H9 (cell line): ENCODE measurements at regions not wholly inside any gene's neighbourhood (a gene's known extent, or its start where the extent isn't known, plus 50 kb on each side); places are given as distances from the start of the nearest gene placed in this dataset.
"Not testable (repeated sequence)": the region's sequence is repeated elsewhere in the genome, so short reads cannot be mapped to it uniquely, and the experiment has no call there.

Source experiments
- DNase-seq: peaks from one replicate; pipeline ENCODE4 v3.0.0-alpha.2; 2017
- H2AFZ ChIP-seq: one replicate; pipeline ENCODE4 v1.6.1; 2013; ENCODE audit warnings: mild to moderate bottlenecking, low read length, control low read depth, moderate library complexity
- H2AK5ac ChIP-seq: 2 replicates; pipeline ENCODE4 v1.6.1; 2013; ENCODE audit warnings: low read length, control low read depth, mixed read lengths; ENCODE audit not compliant: insufficient read length
- H2BK120ac ChIP-seq: one replicate; pipeline ENCODE4 v1.6.1; 2013; ENCODE audit warnings: low read depth, mild to moderate bottlenecking, low read length, control low read depth, inconsistent platforms; ENCODE audit not compliant: poor library complexity, severe bottlenecking
- H2BK12ac ChIP-seq: 2 replicates; pipeline ENCODE4 v1.6.1; 2013; ENCODE audit warnings: low read length, control low read depth, mixed read lengths, low read depth; ENCODE audit not compliant: insufficient read length
- H2BK15ac ChIP-seq: 2 replicates; pipeline ENCODE4 v1.6.1; 2013; ENCODE audit warnings: low read depth, low read length, control low read depth
- H2BK20ac ChIP-seq: one replicate; pipeline ENCODE4 v1.6.1; 2013; ENCODE audit warnings: low read depth, mild to moderate bottlenecking, low read length, control low read depth, inconsistent platforms; ENCODE audit not compliant: poor library complexity, severe bottlenecking
- H2BK5ac ChIP-seq: 2 replicates; pipeline ENCODE4 v1.6.1; 2013; ENCODE audit warnings: low read length, control low read depth, mixed read lengths; ENCODE audit not compliant: insufficient read length
- H3K14ac ChIP-seq: 2 replicates; pipeline ENCODE4 v1.6.1; 2013; ENCODE audit warnings: low read length, control low read depth; ENCODE audit not compliant: insufficient read depth
- H3K18ac ChIP-seq: 2 replicates; pipeline ENCODE4 v1.6.1; 2013; ENCODE audit warnings: low read depth, mild to moderate bottlenecking, mixed read lengths, low read length, control low read depth; ENCODE audit not compliant: insufficient read length
- H3K23ac ChIP-seq: 2 replicates; pipeline ENCODE4 v1.6.1; 2013; ENCODE audit warnings: low read length, control low read depth, mixed read lengths, low read depth; ENCODE audit not compliant: insufficient read length
- H3K23me2 ChIP-seq: 2 replicates; pipeline ENCODE4 v1.6.1; 2013; ENCODE audit warnings: low read depth, mild to moderate bottlenecking, mixed read lengths, low read length, control low read depth; ENCODE audit not compliant: insufficient read length, poor library complexity, severe bottlenecking
- H3K27ac ChIP-seq: 2 replicates; pipeline ENCODE4 v1.5.1; 2013; ENCODE audit warnings: low read length, control low read depth, mixed read lengths, low read depth; ENCODE audit not compliant: insufficient read length
- H3K27me3 ChIP-seq: 2 replicates; pipeline ENCODE4 v1.6.1; 2013; ENCODE audit warnings: low read length, control low read depth, inconsistent platforms; ENCODE audit not compliant: insufficient read depth
- H3K4ac ChIP-seq: 2 replicates; pipeline ENCODE4 v1.6.1; 2013; ENCODE audit warnings: low read depth, mild to moderate bottlenecking, control low read depth, inconsistent platforms, low read length, moderate library complexity
- H3K4me1 ChIP-seq: 2 replicates; pipeline ENCODE4 v1.6.1; 2013; ENCODE audit warnings: low read length, control low read depth, inconsistent platforms; ENCODE audit not compliant: insufficient read depth
- H3K4me2 ChIP-seq: 2 replicates; pipeline ENCODE4 v1.6.1; 2013; ENCODE audit warnings: low read length, control low read depth, mixed read lengths; ENCODE audit not compliant: insufficient read length, insufficient read depth
- H3K56ac ChIP-seq: 2 replicates; pipeline ENCODE4 v1.6.1; 2013; ENCODE audit warnings: low read depth, mild to moderate bottlenecking, mixed read lengths, low read length, control low read depth; ENCODE audit not compliant: insufficient read length
- H3K79me1 ChIP-seq: 2 replicates; pipeline ENCODE4 v1.6.1; 2013; ENCODE audit warnings: low read depth, mild to moderate bottlenecking, moderate library complexity, low read length, control low read depth, inconsistent platforms; ENCODE audit not compliant: insufficient read depth, poor library complexity, severe bottlenecking
- H3K79me2 ChIP-seq: 2 replicates; pipeline ENCODE4 v1.6.1; 2013; ENCODE audit warnings: low read length, control low read depth, inconsistent platforms; ENCODE audit not compliant: insufficient read depth
- H3K9ac ChIP-seq: 2 replicates; pipeline ENCODE4 v1.6.1; 2013; ENCODE audit warnings: low read length, control low read depth, mixed read lengths; ENCODE audit not compliant: insufficient read length; ENCODE audit errors: extremely low read depth
- H3K9me3 ChIP-seq: one replicate; pipeline ENCODE4 v1.6.1; 2013; ENCODE audit warnings: low read depth, low read length, inconsistent platforms; ENCODE audit not compliant: control insufficient read depth
- H3T11ph ChIP-seq: one replicate; pipeline ENCODE4 v1.6.1; 2013; ENCODE audit warnings: mild to moderate bottlenecking, low read length, control low read depth, inconsistent platforms
- H4K20me1 ChIP-seq: one replicate; pipeline ENCODE4 v1.6.1; 2013; ENCODE audit not compliant: control insufficient read depth, insufficient read length, insufficient read depth
- H4K5ac ChIP-seq: 2 replicates; pipeline ENCODE4 v1.6.1; 2013; ENCODE audit warnings: low read depth, mild to moderate bottlenecking, mixed read lengths, low read length, control low read depth; ENCODE audit not compliant: insufficient read length
- H4K8ac ChIP-seq: replicated peaks from 2 replicates; pipeline ENCODE4 v1.6.1; 2013; ENCODE audit warnings: low read length, control low read depth, mixed read lengths, low read depth; ENCODE audit not compliant: insufficient read length
- H4K91ac ChIP-seq: 2 replicates; pipeline ENCODE4 v1.6.1; 2013; ENCODE audit warnings: low read depth, mild to moderate bottlenecking, moderate library complexity, mixed read lengths, low read length, control low read depth; ENCODE audit not compliant: insufficient read length
- H3K27ac Mint-ChIP-seq, 3 experiments: 2 replicates in 2 of 3; 3 replicates in 1 of 3; pipeline ENCODE4 v1.8.0; 2020 to 2021; ENCODE audit warnings: mixed read lengths in 3 of 3, mild to moderate bottlenecking in 1 of 3, moderate library complexity in 1 of 3
- H3K27me3 Mint-ChIP-seq: 2 replicates; pipeline ENCODE4 v1.8.0; 2021; ENCODE audit warnings: low read depth, mild to moderate bottlenecking, moderate library complexity, mixed read lengths
- H3K36me3 Mint-ChIP-seq, 3 experiments: 2 replicates in 2 of 3; 3 replicates in 1 of 3; pipeline ENCODE4 v1.8.0; 2020 to 2021; ENCODE audit warnings: low read depth in 3 of 3, mixed read lengths in 3 of 3; ENCODE audit not compliant: insufficient read depth in 1 of 3
- H3K4me1 Mint-ChIP-seq, 2 experiments: 2 replicates each; pipeline ENCODE4 v1.8.0; 2020; ENCODE audit warnings: mixed read lengths in 2 of 2
- H3K4me3 Mint-ChIP-seq, 2 experiments: 2 replicates in 1 of 2; 3 replicates in 1 of 2; pipeline ENCODE4 v1.8.0; 2020 to 2021; ENCODE audit warnings: mild to moderate bottlenecking in 2 of 2, mixed read lengths in 2 of 2, moderate library complexity in 1 of 2
- H3K9me3 Mint-ChIP-seq, 2 experiments: 2 replicates in 1 of 2; 3 replicates in 1 of 2; pipeline ENCODE4 v1.8.0; 2020; ENCODE audit warnings: mild to moderate bottlenecking in 2 of 2, mixed read lengths in 2 of 2, moderate library complexity in 1 of 2
- WGBS: extraction: QIAGEN DNeasy Blood & Tissue Kit; methylation state at CpG from one replicate; pipeline ENCODE4 v1.1.7; 2013; ENCODE audit warnings: missing lambda C conversion rate, low lambda C conversion rate, mixed read lengths; ENCODE audit not compliant: insufficient read length; ENCODE audit errors: extremely low coverage; 5-methylcytosine and 5-hydroxymethylcytosine counted together
- TF ChIP-seq, protein P1 (sequence below): fragments of 200-600 bp; sonication (generic); conservative IDR thresholded peaks from 3 replicates; pipeline ENCODE4 v1.8.0; 2021; ENCODE audit warnings: antibody characterized with exemption, mild to moderate bottlenecking

DNA sequence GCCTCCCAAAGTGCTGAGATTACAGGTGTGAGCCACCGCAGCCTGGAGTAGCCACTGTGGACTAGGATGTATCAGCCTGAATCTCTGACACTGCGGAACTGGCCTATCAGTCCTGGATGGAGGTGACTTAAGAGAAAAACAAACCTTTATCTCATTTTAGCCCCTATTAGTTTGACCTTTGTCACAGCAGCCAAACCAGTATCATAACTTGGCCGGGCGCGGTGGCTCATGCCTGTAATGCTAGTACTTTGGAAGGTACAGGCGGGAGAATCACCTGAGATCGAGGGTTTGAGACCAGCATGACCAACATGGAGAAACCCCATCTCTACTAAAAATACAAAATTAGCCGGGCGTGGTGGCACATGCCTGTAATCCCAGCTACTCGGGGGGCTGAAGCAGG is 51.8 kb upstream of the USP7 start:
- no peaks in the 10 kb centered on the region for H3K79me2 ChIP-seq
- H2BK5ac ChIP-seq = no peak overlapping the region
- H3K79me1 ChIP-seq = no peaks in the 10 kb centered on the region
- H3K14ac ChIP-seq = no peak overlapping the region
- H3K56ac ChIP-seq = no peak overlapping the region
- no peaks in the 10 kb centered on the region for H3K23me2 ChIP-seq
- no peak for DNase-seq
- no peak overlapping the region for H2BK20ac ChIP-seq
- TF ChIP-seq, protein P1, sequence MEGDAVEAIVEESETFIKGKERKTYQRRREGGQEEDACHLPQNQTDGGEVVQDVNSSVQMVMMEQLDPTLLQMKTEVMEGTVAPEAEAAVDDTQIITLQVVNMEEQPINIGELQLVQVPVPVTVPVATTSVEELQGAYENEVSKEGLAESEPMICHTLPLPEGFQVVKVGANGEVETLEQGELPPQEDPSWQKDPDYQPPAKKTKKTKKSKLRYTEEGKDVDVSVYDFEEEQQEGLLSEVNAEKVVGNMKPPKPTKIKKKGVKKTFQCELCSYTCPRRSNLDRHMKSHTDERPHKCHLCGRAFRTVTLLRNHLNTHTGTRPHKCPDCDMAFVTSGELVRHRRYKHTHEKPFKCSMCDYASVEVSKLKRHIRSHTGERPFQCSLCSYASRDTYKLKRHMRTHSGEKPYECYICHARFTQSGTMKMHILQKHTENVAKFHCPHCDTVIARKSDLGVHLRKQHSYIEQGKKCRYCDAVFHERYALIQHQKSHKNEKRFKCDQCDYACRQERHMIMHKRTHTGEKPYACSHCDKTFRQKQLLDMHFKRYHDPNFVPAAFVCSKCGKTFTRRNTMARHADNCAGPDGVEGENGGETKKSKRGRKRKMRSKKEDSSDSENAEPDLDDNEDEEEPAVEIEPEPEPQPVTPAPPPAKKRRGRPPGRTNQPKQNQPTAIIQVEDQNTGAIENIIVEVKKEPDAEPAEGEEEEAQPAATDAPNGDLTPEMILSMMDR = no peak
- H3K9me3 Mint-ChIP-seq = peaks cover 7 to 13% of the 10 kb centered on the region in 2 experiments; a peak in 4 of 5 replicates
- no peaks in the 10 kb centered on the region for H4K20me1 ChIP-seq
- no peak overlapping the region for H2AFZ ChIP-seq
- no peak overlapping the region for H3K27ac ChIP-seq
- H3K36me3 Mint-ChIP-seq = peaks cover 0 to 7% (median 6%) of the 10 kb centered on the region in 3 experiments; a peak in 4 of 7 replicates
- no peaks in the 10 kb centered on the region for H3K27me3 ChIP-seq
- H3K27ac Mint-ChIP-seq = no peak overlapping the region
- no CpG with 5 or more reads among the region's 10 CpGs for WGBS
- peaks cover 11% of the 10 kb centered on the region for H3K27me3 Mint-ChIP-seq
- H3K4me1 Mint-ChIP-seq = peaks cover 8 to 11% of the 10 kb centered on the region in 2 experiments
- no peak overlapping the region for H3K4me3 Mint-ChIP-seq
- H3K4me2 ChIP-seq = no peak overlapping the region
- H3T11ph ChIP-seq = no peak overlapping the region
- H3K4ac ChIP-seq = no peak overlapping the region
- H2BK120ac ChIP-seq = no peak overlapping the region
- H3K23ac ChIP-seq = no peak overlapping the region
- no peak overlapping the region for H4K8ac ChIP-seq
- peaks cover 7% of the 10 kb centered on the region for H3K9me3 ChIP-seq
- H2BK15ac ChIP-seq = no peak overlapping the region
- no peak overlapping the region for H3K18ac ChIP-seq
- H4K5ac ChIP-seq = no peak overlapping the region
- H2AK5ac ChIP-seq = no peak overlapping the region
- H4K91ac ChIP-seq = no peak overlapping the region
- H2BK12ac ChIP-seq = no peak overlapping the region
- no peak overlapping the region for H3K9ac ChIP-seq
- no peaks in the 10 kb centered on the region; the same call in 1 of the 2 replicates for H3K4me1 ChIP-seq

DNA sequence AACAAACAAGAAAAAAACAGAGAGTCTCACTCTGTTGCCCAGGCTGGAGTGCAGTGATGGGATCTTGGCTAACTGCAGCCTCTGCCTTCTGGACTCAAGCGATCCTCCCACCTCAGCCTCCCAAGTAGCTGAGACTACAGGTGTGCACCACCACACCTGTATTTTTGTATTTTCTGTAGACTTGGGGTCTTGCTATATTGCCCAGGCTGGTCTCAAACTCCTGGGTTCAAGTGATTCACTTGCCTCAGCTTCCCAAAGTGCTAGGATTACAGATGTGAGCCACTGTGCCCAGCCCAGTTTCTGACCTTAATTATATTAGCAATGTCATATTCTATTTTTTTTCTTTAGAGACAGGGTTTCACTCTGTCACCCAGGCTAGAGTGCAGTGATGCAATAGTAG is 52.3 kb upstream of the USP7 start:
- H3K4me1 Mint-ChIP-seq = peaks cover 8 to 11% of the 10 kb centered on the region in 2 experiments
- not testable (repeated sequence) for H3K79me1 ChIP-seq, H3K27me3 ChIP-seq, H3K9ac ChIP-seq, H3T11ph ChIP-seq, H2BK5ac ChIP-seq, H3K9me3 ChIP-seq, H3K4me1 ChIP-seq, H3K4me2 ChIP-seq, H4K8ac ChIP-seq, H3K56ac ChIP-seq, H3K4me3 Mint-ChIP-seq, H4K20me1 ChIP-seq, H2BK120ac ChIP-seq, H4K5ac ChIP-seq, H3K79me2 ChIP-seq, H2AK5ac ChIP-seq, H3K23me2 ChIP-seq, H3K23ac ChIP-seq, H2AFZ ChIP-seq, H3K14ac ChIP-seq, H4K91ac ChIP-seq, H3K27ac ChIP-seq, H3K27ac Mint-ChIP-seq, H3K36me3 Mint-ChIP-seq, H3K18ac ChIP-seq, DNase-seq, H3K4ac ChIP-seq, H2BK15ac ChIP-seq, H2BK20ac ChIP-seq, H2BK12ac ChIP-seq
- peaks cover 11% of the 10 kb centered on the region for H3K27me3 Mint-ChIP-seq
- H3K9me3 Mint-ChIP-seq = peaks cover 7 to 14% of the 10 kb centered on the region in 2 experiments
- WGBS = no CpG with 5 or more reads among the region's 1 CpG
